Keratinocyte (primary cell): ENCODE measurements at regions not wholly inside any gene's neighbourhood (a gene's known extent, or its start where the extent isn't known, plus 50 kb on each side); places are given as distances from the start of the nearest gene placed in this dataset.

Experiments used
- DNase-seq: peaks from one replicate; pipeline ENCODE4 v3.0.0-alpha.2; 2011; ENCODE audit warnings: low read depth, missing footprints, low spot score
- FAIRE-seq: peaks from 2 replicates; lab custom pipeline; 2011; peaks lifted over from hg19 to GRCh38; lab: Jason Lieb, UNC
- H2AFZ ChIP-seq: 2 replicates; pipeline ENCODE4 v1.6.0; 2012; ENCODE audit warnings: low read length, control low read depth, inconsistent platforms; ENCODE audit not compliant: control insufficient read depth
- H3K27ac ChIP-seq: 2 replicates; pipeline ENCODE4 v1.5.1; 2011; ENCODE audit warnings: low read length; ENCODE audit not compliant: control insufficient read depth, insufficient read depth
- H3K27me3 ChIP-seq: 3 replicates; pipeline ENCODE4 v1.6.0; 2011; ENCODE audit warnings: low read length; ENCODE audit not compliant: control insufficient read depth, insufficient read depth; ENCODE audit errors: extremely low read depth
- H3K36me3 ChIP-seq, 2 experiments: 2 replicates in 1 of 2; 3 replicates in 1 of 2; pipeline ENCODE4 v1.5.1; 2011; ENCODE audit warnings: low read length in 2 of 2, mild to moderate bottlenecking in 1 of 2; ENCODE audit not compliant: control insufficient read depth in 2 of 2, insufficient read depth in 2 of 2; ENCODE audit errors: extremely low read depth in 1 of 2
- H3K4me1 ChIP-seq: 3 replicates; pipeline ENCODE4 v1.5.1; 2011; ENCODE audit warnings: low read length; ENCODE audit not compliant: control insufficient read depth, insufficient read depth; ENCODE audit errors: extremely low read depth
- H3K4me2 ChIP-seq: 3 replicates; pipeline ENCODE4 v1.6.0; 2011; ENCODE audit warnings: low read depth, low read length; ENCODE audit not compliant: control insufficient read depth, insufficient read depth; ENCODE audit errors: extremely low read depth
- H3K4me3 ChIP-seq, 3 experiments: fragments of 200-600 bp in 1 of 3; sonication (generic) in 1 of 3; 2 replicates in 2 of 3; 3 replicates in 1 of 3; pipeline ENCODE4 v1.5.1; 2011 to 2016; ENCODE audit warnings: low read length in 3 of 3, mild to moderate bottlenecking in 3 of 3, control low read depth in 2 of 3, inconsistent platforms in 1 of 3, low read depth in 1 of 3, mixed read lengths in 1 of 3, mixed run types in 1 of 3, moderate library complexity in 1 of 3; ENCODE audit not compliant: control insufficient read depth in 2 of 3, insufficient read depth in 2 of 3; ENCODE audit errors: extremely low read depth in 1 of 3
- H3K79me2 ChIP-seq: 2 replicates; pipeline ENCODE4 v1.6.0; 2012; ENCODE audit warnings: low read length; ENCODE audit not compliant: control insufficient read depth, insufficient read depth
- H3K9ac ChIP-seq: 3 replicates; pipeline ENCODE4 v1.6.0; 2011; ENCODE audit warnings: low read length; ENCODE audit not compliant: control insufficient read depth, insufficient read depth; ENCODE audit errors: extremely low read depth
- H3K9me1 ChIP-seq: 3 replicates; pipeline ENCODE4 v1.6.0; 2011; ENCODE audit warnings: low read length; ENCODE audit not compliant: control insufficient read depth, insufficient read depth; ENCODE audit errors: extremely low read depth
- H3K9me3 ChIP-seq: 2 replicates; pipeline ENCODE4 v1.5.1; 2012; ENCODE audit warnings: low read depth, low read length; ENCODE audit not compliant: control insufficient read depth
- H4K20me1 ChIP-seq: 3 replicates; pipeline ENCODE4 v1.6.0; 2011; ENCODE audit warnings: low read length; ENCODE audit not compliant: control insufficient read depth, insufficient read depth; ENCODE audit errors: extremely low read depth
- CTCF ChIP-seq, 3 experiments: IDR thresholded peaks in 1 of 3; conservative IDR thresholded peaks in 1 of 3; optimal IDR thresholded peaks in 1 of 3; 2 replicates in 2 of 3; 3 replicates in 1 of 3; pipeline versions ENCODE3 to v1.5.1; 2011; ENCODE audit warnings: low read length in 3 of 3, mild to moderate bottlenecking in 3 of 3, moderate library complexity in 2 of 3, control low read depth in 1 of 3, inconsistent platforms in 1 of 3; ENCODE audit not compliant: insufficient read depth in 2 of 3; ENCODE audit errors: extremely low read depth in 1 of 3
- EZH2 ChIP-seq: IDR thresholded peaks from one replicate; pipeline ENCODE4 v1.6.1; 2012; ENCODE audit warnings: inconsistent platforms, mild to moderate bottlenecking, low read length, moderate library complexity
- dilution Hi-C: fragments of 300-500 bp; cut with MboI; formaldehyde crosslinking; loops from one replicate; pipeline ENCODE4 v1.7.0; 2020; ENCODE audit warnings: low sequenced_read_pairs; ENCODE audit not compliant: extremely low pct_ligation_motif_present

- H3K4me1 ChIP-seq: no peaks in the 10 kb centered on the region
- FAIRE-seq (no peak), DNase-seq (no peak)
- H3K79me2 ChIP-seq: no peaks in the 10 kb centered on the region
- H3K27ac ChIP-seq: no peak overlapping the region
- H3K36me3 ChIP-seq: no peaks in the 10 kb centered on the region
- no peaks in the 10 kb centered on the region for H3K9me1 ChIP-seq
- peaks cover 4% of the 10 kb centered on the region for H3K9me3 ChIP-seq
- H3K9ac ChIP-seq: no peak overlapping the region
- no peaks in the 10 kb centered on the region for H4K20me1 ChIP-seq
- H3K4me2 ChIP-seq: no peak overlapping the region
- dilution Hi-C loops: no loop called here
- H3K27me3 ChIP-seq: peaks cover 30% of the 10 kb centered on the region
- no peak overlapping the region for H3K4me3 ChIP-seq
- TF ChIP-seq CTCF (optimal IDR thresholded peaks at IDR 0.05 in 1 of 3, IDR thresholded peaks at IDR 0.05 in 1 of 3, conservative IDR thresholded peaks at IDR 0.05 in 1 of 3; ENCODE audit: extremely low read depth in 1 of 3, insufficient read depth in 2 of 3, low read length in 3 of 3) (no peak), EZH2 (no peak)
- H2AFZ ChIP-seq: no peak overlapping the region
Observed at GRCh38 chr7:47215049-47215448, 366.9 kb downstream of the TNS3 start.

- Histone ChIP-seq H3K27me3 (peaks cover 38% of the 10 kb centered on the region), H4K20me1 (no peaks in the 10 kb centered on the region), H3K4me1 (no peaks in the 10 kb centered on the region), H3K4me3 (no peak overlapping the region), H2AFZ (no peak overlapping the region), H3K9me3 (peaks cover 4% of the 10 kb centered on the region), H3K9ac (no peak overlapping the region), H3K9me1 (no peaks in the 10 kb centered on the region), H3K36me3 (no peaks in the 10 kb centered on the region), H3K27ac (no peak overlapping the region), H3K79me2 (no peaks in the 10 kb centered on the region), H3K4me2 (no peak overlapping the region)
- TF ChIP-seq EZH2 (no peak), CTCF (optimal IDR thresholded peaks at IDR 0.05 in 1 of 3, IDR thresholded peaks at IDR 0.05 in 1 of 3, conservative IDR thresholded peaks at IDR 0.05 in 1 of 3; ENCODE audit: extremely low read depth in 1 of 3, insufficient read depth in 2 of 3, low read length in 3 of 3) (no peak)
- dilution Hi-C loops: no loop called here
- FAIRE-seq: no peak
- no peak for DNase-seq
Observed at GRCh38 chr7:47213276-47213675, 368.6 kb downstream of the TNS3 start.
